Smooth muscle cell (in vitro differentiated cells): ENCODE measurements at regions not wholly inside any gene's neighbourhood (a gene's known extent, or its start where the extent isn't known, plus 50 kb on each side); places are given as distances from the start of the nearest gene placed in this dataset.

ENCODE experiments used
- DNase-seq: peaks from one replicate; lab custom pipeline; 2025; ENCODE audit not compliant: unreplicated experiment; lab: John Stamatoyannopoulos, UW
- H2AFZ ChIP-seq: fragments of 200-600 bp; sonication (generic); 2 replicates; pipeline ENCODE4 v1.6.0; 2016; ENCODE audit warnings: antibody characterized with exemption, low read depth, mild to moderate bottlenecking
- H3F3A ChIP-seq: fragments of 200-600 bp; sonication (generic); 2 replicates; pipeline ENCODE4 v1.6.0; 2017; ENCODE audit warnings: antibody characterized with exemption, low read depth
- H3K27ac ChIP-seq: fragments of 200-600 bp; sonication (generic); 2 replicates; pipeline ENCODE4 v1.5.1; 2016; ENCODE audit warnings: low read depth, mild to moderate bottlenecking
- H3K27me3 ChIP-seq: fragments of 200-600 bp; sonication (generic); 2 replicates; pipeline ENCODE4 v1.6.1; 2016; ENCODE audit warnings: low read depth, mild to moderate bottlenecking
- H3K36me3 ChIP-seq: fragments of 200-600 bp; sonication (generic); 2 replicates; pipeline ENCODE4 v1.5.1; 2016; ENCODE audit warnings: low read depth
- H3K4me1 ChIP-seq: fragments of 200-600 bp; sonication (generic); 2 replicates; pipeline ENCODE4 v1.5.1; 2016; ENCODE audit warnings: low read depth
- H3K4me2 ChIP-seq: fragments of 200-600 bp; sonication (generic); 2 replicates; pipeline ENCODE4 v1.6.0; 2016; ENCODE audit warnings: mild to moderate bottlenecking
- H3K4me3 ChIP-seq: fragments of 200-600 bp; sonication (generic); 2 replicates; pipeline ENCODE4 v1.5.1; 2016; ENCODE audit warnings: mild to moderate bottlenecking
- H3K79me2 ChIP-seq: fragments of 200-600 bp; sonication (generic); 2 replicates; pipeline ENCODE4 v1.6.0; 2016; ENCODE audit warnings: low read depth, mild to moderate bottlenecking
- H3K9ac ChIP-seq: fragments of 200-600 bp; sonication (generic); 2 replicates; pipeline ENCODE4 v1.6.0; 2016; ENCODE audit warnings: low read depth
- H3K9me3 ChIP-seq: fragments of 200-600 bp; sonication (generic); replicated peaks from 2 replicates; pipeline ENCODE4 v1.5.1; 2016; ENCODE audit warnings: low read depth
- H4K20me1 ChIP-seq: fragments of 200-600 bp; sonication (generic); 2 replicates; pipeline ENCODE4 v1.6.0; 2016; ENCODE audit warnings: low read depth
- CTCF ChIP-seq: fragments of 200-600 bp; sonication (generic); IDR thresholded peaks from 2 replicates; pipeline ENCODE4 v1.5.1; 2017; ENCODE audit warnings: borderline replicate concordance, mild to moderate bottlenecking, antibody characterized with exemption; ENCODE audit not compliant: insufficient read depth, poor library complexity, severe bottlenecking
- WGBS: methylation state at CpG from one replicate; pipeline ENCODE4 v1.1.7; 2016; ENCODE audit warnings: low lambda C conversion rate; 5-methylcytosine and 5-hydroxymethylcytosine counted together

- no peak for TF ChIP-seq CTCF
- Histone ChIP-seq H3K27me3 (peaks cover 6% of the 10 kb centered on the region), H3K4me3 (no peak overlapping the region), H3K79me2 (no peaks in the 10 kb centered on the region), H3K36me3 (no peaks in the 10 kb centered on the region), H4K20me1 (no peaks in the 10 kb centered on the region), H3K27ac (no peak overlapping the region), H2AFZ (no peak overlapping the region), H3K4me2 (no peak overlapping the region), H3K9ac (no peak overlapping the region), H3K4me1 (no peaks in the 10 kb centered on the region), H3K9me3 (no peaks in the 10 kb centered on the region), H3F3A (no peaks in the 10 kb centered on the region)
- 18% methylated on average over 1 of the region's 1 CpG for WGBS
- no peak for DNase-seq
These were observed 232.9 kb downstream of the LNPK start for GRCh38 chr2:175769200-175769599.

- Histone ChIP-seq H3K9ac (no peak overlapping the region), H3K36me3 (no peaks in the 10 kb centered on the region), H4K20me1 (no peaks in the 10 kb centered on the region), H3K4me1 (no peaks in the 10 kb centered on the region), H3K9me3 (no peaks in the 10 kb centered on the region), H3K27me3 (no peaks in the 10 kb centered on the region), H2AFZ (no peak overlapping the region), H3K4me3 (no peak overlapping the region), H3F3A (no peaks in the 10 kb centered on the region), H3K27ac (no peak overlapping the region), H3K79me2 (no peaks in the 10 kb centered on the region), H3K4me2 (no peak overlapping the region)
- no peak for TF ChIP-seq CTCF
- 55% methylated on average over 3 of the region's 3 CpGs for WGBS
- DNase-seq: no peak
These were observed 235.2 kb downstream of the LNPK start for GRCh38 chr2:175766880-175767279.

- H3K9ac ChIP-seq: no peak overlapping the region
- no peak for TF ChIP-seq CTCF
- no peaks in the 10 kb centered on the region for H3F3A ChIP-seq
- no peaks in the 10 kb centered on the region for H3K36me3 ChIP-seq
- peaks cover 2% of the 10 kb centered on the region for H3K27me3 ChIP-seq
- no peaks in the 10 kb centered on the region for H3K9me3 ChIP-seq
- no peak overlapping the region for H3K4me2 ChIP-seq
- no peak for DNase-seq
- no peaks in the 10 kb centered on the region for H3K4me1 ChIP-seq
- WGBS: 65% methylated on average over 4 of the region's 4 CpGs
- no peaks in the 10 kb centered on the region for H3K79me2 ChIP-seq
- no peaks in the 10 kb centered on the region for H4K20me1 ChIP-seq
- no peak overlapping the region for H3K4me3 ChIP-seq
- H3K27ac ChIP-seq: no peak overlapping the region
- no peak overlapping the region for H2AFZ ChIP-seq
These were observed 246.2 kb downstream of the LNPK start for GRCh38 chr2:175755656-175756386.

GRCh38 chr2:175755169-175755568 lies 246.9 kb downstream of the LNPK start:
- Histone ChIP-seq H3K27me3 (peaks cover 2% of the 10 kb centered on the region), H3K4me2 (no peak overlapping the region), H3K36me3 (no peaks in the 10 kb centered on the region), H4K20me1 (no peaks in the 10 kb centered on the region), H3K27ac (no peak overlapping the region), H3K79me2 (no peaks in the 10 kb centered on the region), H2AFZ (no peak overlapping the region), H3K9ac (no peak overlapping the region), H3K4me1 (no peaks in the 10 kb centered on the region), H3K4me3 (no peak overlapping the region), H3K9me3 (no peaks in the 10 kb centered on the region), H3F3A (no peaks in the 10 kb centered on the region)
- DNase-seq: no peak
- TF ChIP-seq CTCF: no peak
